ENCODE measurements at regions not wholly inside any gene's neighbourhood (a gene's known extent, or its start where the extent isn't known, plus 50 kb on each side); places are given as distances from the start of the nearest gene placed in this dataset.

DNA sequence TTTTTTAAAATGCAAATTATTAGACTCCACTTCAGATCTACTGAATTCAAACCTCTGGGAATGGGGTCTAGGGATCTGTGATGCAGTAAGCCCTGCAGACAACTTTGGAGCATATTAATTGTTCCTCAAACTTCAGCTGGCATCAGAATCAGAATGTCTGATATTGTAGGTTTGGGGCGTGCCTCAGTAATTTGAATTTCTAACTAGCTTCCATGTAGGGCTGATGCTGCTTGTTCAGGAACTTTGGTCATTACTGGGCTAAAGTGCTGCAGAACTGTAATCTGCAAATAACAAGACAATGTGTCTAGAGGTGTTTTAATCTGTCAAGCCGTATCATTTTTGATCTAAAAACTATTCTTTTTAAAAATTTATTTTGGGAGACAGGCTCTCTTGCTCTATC is 1719.7 kb upstream of the PIK3C3 start:
- TF ChIP-seq, protein P1, sequence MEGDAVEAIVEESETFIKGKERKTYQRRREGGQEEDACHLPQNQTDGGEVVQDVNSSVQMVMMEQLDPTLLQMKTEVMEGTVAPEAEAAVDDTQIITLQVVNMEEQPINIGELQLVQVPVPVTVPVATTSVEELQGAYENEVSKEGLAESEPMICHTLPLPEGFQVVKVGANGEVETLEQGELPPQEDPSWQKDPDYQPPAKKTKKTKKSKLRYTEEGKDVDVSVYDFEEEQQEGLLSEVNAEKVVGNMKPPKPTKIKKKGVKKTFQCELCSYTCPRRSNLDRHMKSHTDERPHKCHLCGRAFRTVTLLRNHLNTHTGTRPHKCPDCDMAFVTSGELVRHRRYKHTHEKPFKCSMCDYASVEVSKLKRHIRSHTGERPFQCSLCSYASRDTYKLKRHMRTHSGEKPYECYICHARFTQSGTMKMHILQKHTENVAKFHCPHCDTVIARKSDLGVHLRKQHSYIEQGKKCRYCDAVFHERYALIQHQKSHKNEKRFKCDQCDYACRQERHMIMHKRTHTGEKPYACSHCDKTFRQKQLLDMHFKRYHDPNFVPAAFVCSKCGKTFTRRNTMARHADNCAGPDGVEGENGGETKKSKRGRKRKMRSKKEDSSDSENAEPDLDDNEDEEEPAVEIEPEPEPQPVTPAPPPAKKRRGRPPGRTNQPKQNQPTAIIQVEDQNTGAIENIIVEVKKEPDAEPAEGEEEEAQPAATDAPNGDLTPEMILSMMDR (IDR thresholded peaks at IDR 0.05) = no peak
- TF ChIP-seq EP300 (IDR thresholded peaks at IDR 0.05) (no peak), POLR2A (IDR thresholded peaks at IDR 0.05) (no peak), POLR2AphosphoS5 (IDR thresholded peaks at IDR 0.05) (no peak)

Measured in sigmoid colon (tissue), 4 donors.